Ishikawa (cell line): ENCODE measurements at regions not wholly inside any gene's neighbourhood (a gene's known extent, or its start where the extent isn't known, plus 50 kb on each side); places are given as distances from the start of the nearest gene placed in this dataset.

Experiments
- CEBPB ChIP-seq: IDR thresholded peaks from 2 replicates; pipeline ENCODE4 v1.6.1; 2012
- CREB1 ChIP-seq: IDR thresholded peaks from 2 replicates; pipeline ENCODE4 v1.6.1; 2012; ENCODE audit warnings: low read depth
- EGR1 ChIP-seq: IDR thresholded peaks from 2 replicates; pipeline ENCODE4 v1.6.1; 2012
- EP300 ChIP-seq: IDR thresholded peaks from 2 replicates; pipeline ENCODE4 v1.6.1; 2012; ENCODE audit warnings: borderline replicate concordance
- FOXM1 ChIP-seq: IDR thresholded peaks from 2 replicates; pipeline ENCODE4 v1.6.1; 2012; ENCODE audit warnings: low read depth, borderline replicate concordance
- NFIC ChIP-seq: IDR thresholded peaks from 2 replicates; pipeline ENCODE4 v1.6.1; 2012
- RAD21 ChIP-seq: IDR thresholded peaks from 2 replicates; pipeline ENCODE4 v1.6.1; 2012; ENCODE audit warnings: low read depth
- TAF1 ChIP-seq: IDR thresholded peaks from 2 replicates; pipeline ENCODE4 v1.6.1; 2012; ENCODE audit warnings: low read depth, mild to moderate bottlenecking
- TCF12 ChIP-seq: IDR thresholded peaks from 2 replicates; pipeline ENCODE4 v1.6.1; 2012; ENCODE audit warnings: low read depth
- TEAD4 ChIP-seq: IDR thresholded peaks from 2 replicates; pipeline ENCODE4 v1.6.1; 2012
- YY1 ChIP-seq: IDR thresholded peaks from 2 replicates; pipeline ENCODE4 v1.6.1; 2012; ENCODE audit warnings: low read depth
- ZBTB7A ChIP-seq: IDR thresholded peaks from 2 replicates; pipeline ENCODE4 v1.6.1; 2012; ENCODE audit warnings: low read depth
- TF ChIP-seq, protein P1 (sequence below): IDR thresholded peaks from 2 replicates; pipeline ENCODE4 v1.6.1; 2012; ENCODE audit warnings: low read depth, mild to moderate bottlenecking
- TF ChIP-seq, protein P2 (sequence below): IDR thresholded peaks from 2 replicates; pipeline ENCODE4 v1.6.1; 2012
- TF ChIP-seq, protein P3 (sequence below): IDR thresholded peaks from 2 replicates; pipeline ENCODE4 v1.6.1; 2012

DNA sequence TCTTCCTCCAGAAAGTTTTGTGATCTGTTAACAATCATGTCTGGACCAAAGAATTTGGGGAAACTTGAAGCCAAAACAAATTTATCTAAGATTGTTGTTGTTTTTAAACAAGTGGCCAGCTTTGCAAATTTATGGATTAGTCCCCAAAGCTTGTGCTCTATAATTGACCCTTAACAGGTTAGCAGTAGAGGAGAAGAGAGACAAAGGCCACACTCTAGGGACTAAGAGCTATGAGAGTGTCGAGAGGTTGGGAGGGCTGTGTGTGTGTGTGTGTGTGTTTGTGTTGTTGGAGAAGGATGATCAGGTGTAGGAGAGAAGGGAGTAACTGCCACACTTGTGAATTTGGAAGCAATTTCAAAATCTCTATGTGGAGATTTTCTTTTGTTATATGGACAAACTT is 367.3 kb downstream of the KCNRG start:
- no peak for TF ChIP-seq RAD21
- TF ChIP-seq CREB1: no peak
- TF ChIP-seq, protein P1, sequence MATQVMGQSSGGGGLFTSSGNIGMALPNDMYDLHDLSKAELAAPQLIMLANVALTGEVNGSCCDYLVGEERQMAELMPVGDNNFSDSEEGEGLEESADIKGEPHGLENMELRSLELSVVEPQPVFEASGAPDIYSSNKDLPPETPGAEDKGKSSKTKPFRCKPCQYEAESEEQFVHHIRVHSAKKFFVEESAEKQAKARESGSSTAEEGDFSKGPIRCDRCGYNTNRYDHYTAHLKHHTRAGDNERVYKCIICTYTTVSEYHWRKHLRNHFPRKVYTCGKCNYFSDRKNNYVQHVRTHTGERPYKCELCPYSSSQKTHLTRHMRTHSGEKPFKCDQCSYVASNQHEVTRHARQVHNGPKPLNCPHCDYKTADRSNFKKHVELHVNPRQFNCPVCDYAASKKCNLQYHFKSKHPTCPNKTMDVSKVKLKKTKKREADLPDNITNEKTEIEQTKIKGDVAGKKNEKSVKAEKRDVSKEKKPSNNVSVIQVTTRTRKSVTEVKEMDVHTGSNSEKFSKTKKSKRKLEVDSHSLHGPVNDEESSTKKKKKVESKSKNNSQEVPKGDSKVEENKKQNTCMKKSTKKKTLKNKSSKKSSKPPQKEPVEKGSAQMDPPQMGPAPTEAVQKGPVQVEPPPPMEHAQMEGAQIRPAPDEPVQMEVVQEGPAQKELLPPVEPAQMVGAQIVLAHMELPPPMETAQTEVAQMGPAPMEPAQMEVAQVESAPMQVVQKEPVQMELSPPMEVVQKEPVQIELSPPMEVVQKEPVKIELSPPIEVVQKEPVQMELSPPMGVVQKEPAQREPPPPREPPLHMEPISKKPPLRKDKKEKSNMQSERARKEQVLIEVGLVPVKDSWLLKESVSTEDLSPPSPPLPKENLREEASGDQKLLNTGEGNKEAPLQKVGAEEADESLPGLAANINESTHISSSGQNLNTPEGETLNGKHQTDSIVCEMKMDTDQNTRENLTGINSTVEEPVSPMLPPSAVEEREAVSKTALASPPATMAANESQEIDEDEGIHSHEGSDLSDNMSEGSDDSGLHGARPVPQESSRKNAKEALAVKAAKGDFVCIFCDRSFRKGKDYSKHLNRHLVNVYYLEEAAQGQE: no peak
- no peak for TF ChIP-seq EGR1
- TF ChIP-seq, protein P2, sequence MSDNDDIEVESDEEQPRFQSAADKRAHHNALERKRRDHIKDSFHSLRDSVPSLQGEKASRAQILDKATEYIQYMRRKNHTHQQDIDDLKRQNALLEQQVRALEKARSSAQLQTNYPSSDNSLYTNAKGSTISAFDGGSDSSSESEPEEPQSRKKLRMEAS: no peak
- no peak for TF ChIP-seq TEAD4
- TF ChIP-seq NFIC: no peak
- no peak for TF ChIP-seq EP300
- no peak for TF ChIP-seq ZBTB7A
- no peak for TF ChIP-seq FOXM1
- no peak for TF ChIP-seq YY1
- TF ChIP-seq TCF12: no peak
- no peak for TF ChIP-seq TAF1
- TF ChIP-seq, protein P3, sequence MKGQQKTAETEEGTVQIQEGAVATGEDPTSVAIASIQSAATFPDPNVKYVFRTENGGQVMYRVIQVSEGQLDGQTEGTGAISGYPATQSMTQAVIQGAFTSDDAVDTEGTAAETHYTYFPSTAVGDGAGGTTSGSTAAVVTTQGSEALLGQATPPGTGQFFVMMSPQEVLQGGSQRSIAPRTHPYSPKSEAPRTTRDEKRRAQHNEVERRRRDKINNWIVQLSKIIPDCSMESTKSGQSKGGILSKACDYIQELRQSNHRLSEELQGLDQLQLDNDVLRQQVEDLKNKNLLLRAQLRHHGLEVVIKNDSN: no peak
- TF ChIP-seq CEBPB: no peak

DNA sequence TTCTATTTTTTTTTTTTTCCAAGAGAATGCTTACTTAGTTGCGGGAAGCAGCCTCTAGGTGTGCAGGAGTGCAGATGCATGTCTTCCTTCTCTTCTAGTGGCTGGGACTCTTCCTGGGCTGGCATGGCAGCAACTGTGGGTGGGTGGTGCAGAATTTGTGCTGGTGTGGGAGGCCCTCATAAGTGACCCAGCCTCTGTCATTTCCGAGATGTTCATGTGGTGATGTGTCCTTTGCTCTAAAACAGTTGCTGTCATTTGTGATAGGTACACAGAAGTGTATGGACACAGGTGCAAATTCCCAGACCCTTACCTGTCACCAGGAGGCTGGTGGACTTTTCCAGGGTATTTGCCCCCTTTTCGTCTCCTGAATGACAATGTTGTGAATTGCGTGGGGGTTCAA is 367.7 kb downstream of the KCNRG start:
- TF ChIP-seq, protein P1: no peak
- no peak for TF ChIP-seq FOXM1

DNA sequence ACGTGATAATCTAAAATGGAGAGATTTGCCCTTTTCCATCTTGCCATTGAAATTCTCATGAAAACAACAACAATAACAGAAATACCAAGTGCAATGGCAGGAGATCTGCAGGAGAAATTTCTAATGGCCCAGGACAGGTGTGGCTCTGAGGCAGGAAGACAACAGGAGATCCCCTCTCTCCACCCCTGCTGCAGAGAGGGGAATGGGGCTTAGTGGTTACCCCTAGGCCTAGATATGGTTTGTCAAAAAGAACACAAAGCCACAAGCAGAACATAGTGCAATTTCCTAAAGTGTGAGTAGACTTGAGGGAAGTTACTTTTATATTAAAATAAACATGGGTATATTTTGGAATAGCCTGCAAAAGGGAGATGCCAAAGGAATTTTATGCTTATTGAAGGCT is 369.5 kb downstream of the KCNRG start:
- TF ChIP-seq YY1 (no peak), RAD21 (no peak), TAF1 (no peak), TEAD4 (no peak), TCF12 (no peak), CREB1 (no peak), ZBTB7A (no peak)
- TF ChIP-seq, protein P3: no peak
- TF ChIP-seq, protein P2: no peak

DNA sequence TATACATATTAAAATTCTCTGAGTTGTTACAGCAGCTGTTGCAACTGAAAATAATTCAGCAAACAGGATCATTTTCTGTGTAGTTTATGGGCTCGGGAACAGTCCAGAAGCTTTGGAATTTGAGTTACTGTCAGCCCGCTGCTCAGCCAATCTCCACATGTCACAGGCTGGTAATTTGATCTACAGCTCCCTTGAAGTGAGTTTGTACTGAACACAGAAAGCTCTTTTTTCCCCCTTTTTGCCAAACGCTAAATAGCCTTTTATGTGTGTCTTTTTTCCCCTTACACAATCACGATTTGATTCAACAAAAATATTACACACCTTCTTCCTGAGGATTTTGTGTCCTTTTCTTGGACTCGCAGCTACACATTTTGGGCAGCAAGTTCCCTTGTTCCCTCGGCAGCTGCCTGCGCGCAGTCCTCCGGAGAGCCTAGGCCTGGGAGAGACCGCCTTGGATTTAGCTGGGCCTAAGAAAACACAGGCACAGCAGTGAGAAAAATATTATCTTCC is 371.4 kb downstream of the KCNRG start:
- no peak for TF ChIP-seq EGR1
- no peak for TF ChIP-seq EP300
- TF ChIP-seq, protein P2: no peak
- no peak for TF ChIP-seq TAF1
- TF ChIP-seq, protein P1: no peak
- TF ChIP-seq NFIC: no peak
- TF ChIP-seq TEAD4: no peak

DNA sequence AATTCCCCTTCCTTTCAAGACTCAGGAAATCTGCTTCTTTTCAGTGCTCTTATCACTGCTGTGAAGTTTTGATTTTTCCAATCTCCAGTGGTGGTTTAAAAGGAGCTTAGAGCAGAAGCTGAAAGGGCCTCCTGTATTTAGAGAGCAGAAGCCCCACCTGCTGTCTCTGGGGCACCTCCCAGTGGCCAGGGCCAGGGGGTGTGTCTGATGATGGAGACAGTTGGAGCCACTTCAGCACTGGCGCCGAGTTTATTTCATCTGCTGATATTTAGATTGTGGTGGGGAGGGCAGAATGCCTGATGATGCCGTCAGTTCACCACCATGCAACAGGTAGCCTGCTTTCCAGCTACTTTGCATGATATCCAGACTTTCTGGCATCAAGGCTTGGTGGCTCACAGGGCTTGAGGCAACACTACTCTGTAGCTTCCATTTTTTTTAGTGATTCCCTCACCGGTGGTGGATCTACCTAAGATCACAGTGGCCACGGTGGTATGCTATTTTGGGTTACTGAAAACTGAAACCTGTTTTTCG is 371.9 kb downstream of the KCNRG start:
- peak; percentile 23; the same call in 1 of the 2 replicates for TF ChIP-seq RAD21
- TF ChIP-seq EGR1: no peak
